Ovary (tissue), 7 donors: ENCODE measurements at regions not wholly inside any gene's neighbourhood (a gene's known extent, or its start where the extent isn't known, plus 50 kb on each side); places are given as distances from the start of the nearest gene placed in this dataset.

Experiments used
- DNase-seq, 5 donors: peaks; one replicate each; pipeline ENCODE4 v3.0.0-alpha.2; 2019 to 2020
- H3K27ac ChIP-seq, 2 donors: fragments of 200-600 bp; one replicate each; pipeline versions ENCODE4 v1.5.1 to v1.8.0; 2019 to 2022
- H3K27me3 ChIP-seq: fragments of 200-600 bp; one replicate; pipeline ENCODE4 v1.8.0; 2022
- H3K36me3 ChIP-seq: fragments of 200-600 bp; sonication (generic); one replicate; pipeline ENCODE4 v1.5.1; 2019
- H3K4me1 ChIP-seq: one replicate; pipeline ENCODE4 v1.8.1; 2013; ENCODE audit warnings: mild to moderate bottlenecking, moderate library complexity; ENCODE audit not compliant: insufficient read depth
- H3K4me3 ChIP-seq: fragments of 200-600 bp; sonication (generic); one replicate; pipeline ENCODE4 v1.5.1; 2017
- H3K9me3 ChIP-seq, 2 donors: fragments of 200-600 bp in 1 of 2; sonication (generic) in 1 of 2; one replicate each; pipeline versions ENCODE4 v1.5.1 to v1.8.1; 2013 to 2019; ENCODE audit warnings: mild to moderate bottlenecking in 1 of 2, moderate library complexity in 1 of 2
- CTCF ChIP-seq, 3 donors: fragments of 450-650 bp in 2 of 3; fragments of 200-600 bp in 1 of 3; IDR thresholded peaks; one replicate each; pipeline versions ENCODE4 v1.5.1 to v1.8.0; 2016 to 2022; ENCODE audit warnings: antibody characterized with exemption in 3 of 3, mild to moderate bottlenecking in 1 of 3
- EP300 ChIP-seq: sonication (generic); formaldehyde crosslinking; IDR thresholded peaks from one replicate; pipeline ENCODE4 v1.6.1; 2017; ENCODE audit warnings: antibody characterized with exemption
- POLR2A ChIP-seq: fragments of 450-650 bp; IDR thresholded peaks from one replicate; pipeline ENCODE4 v1.6.1; 2017; ENCODE audit warnings: antibody characterized with exemption, mild to moderate bottlenecking, moderate library complexity
- WGBS, 3 donors: extraction: QIAGEN DNeasy Blood & Tissue Kit in 1 of 3; methylation state at CpG; one replicate each; pipeline versions ENCODE4 v1.1.5 to v1.1.7; 2013 to 2017; 5-methylcytosine and 5-hydroxymethylcytosine counted together
- intact Hi-C, 4 donors: fragments of 100-400 bp; cut with DNase I; formaldehyde crosslinking; loops; one replicate each; pipeline versions ENCODE4 v1.11.0 to v1.15.1; 2022 to 2023
- donor health status: DM: no; HTN: no; CAD: no; lungs with moderate emphysema.
- donor health status: DM: no; HTN: no; CAD: no.
- donor health status: Bipolar disorder and iron deficiency.
- donor health status: DM: no; HTN: no; CAD: no.
- donor health status: DM: yes; HTN: yes; CAD: no.

DNA sequence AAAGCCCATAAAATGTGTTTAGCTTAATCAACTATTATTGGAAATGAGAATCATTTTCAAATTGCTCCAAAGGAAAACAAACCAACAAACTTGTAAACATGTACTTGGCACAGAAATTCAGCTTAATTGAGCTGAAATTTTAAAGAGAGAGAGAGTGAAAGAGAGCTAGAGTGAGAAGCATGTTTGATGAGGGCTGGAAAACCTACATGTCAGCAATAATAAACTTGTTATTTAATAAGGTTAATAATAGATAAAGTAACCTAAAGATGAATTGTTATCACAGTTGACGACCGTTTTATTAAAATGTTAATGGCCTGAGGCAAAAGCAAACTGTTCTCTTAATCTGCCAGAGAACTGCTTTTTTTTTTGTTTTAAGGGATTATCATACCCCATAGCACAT, 496.1 kb downstream of the RNF144B start:
- no peak overlapping the region for H3K27ac ChIP-seq
- 38 to 59% (median 49%) methylated on average over 2 of the region's 2 CpGs for WGBS, 3 donors
- H3K4me1 ChIP-seq, result no peaks in the 10 kb centered on the region
- no peak overlapping the region for H3K4me3 ChIP-seq
- no peak for DNase-seq
- H3K36me3 ChIP-seq, result no peaks in the 10 kb centered on the region
- H3K9me3 ChIP-seq, result no peaks in the 10 kb centered on the region
- TF ChIP-seq EP300, result no peak
- TF ChIP-seq CTCF (IDR thresholded peaks at IDR 0.05), result no peak
- TF ChIP-seq POLR2A, result no peak
- intact Hi-C loops, result no loop called here
- H3K27me3 ChIP-seq, result no peaks in the 10 kb centered on the region

- intact Hi-C loops, result no loop called here
- Histone ChIP-seq H3K4me3 (no peak overlapping the region), H3K9me3 (no peaks in the 10 kb centered on the region), H3K27ac (no peak overlapping the region), H3K27me3 (no peaks in the 10 kb centered on the region), H3K4me1 (no peaks in the 10 kb centered on the region), H3K36me3 (no peaks in the 10 kb centered on the region)
- 72 to 83% (median 81%) methylated on average over 3 of the region's 3 CpGs for WGBS, 3 donors
- TF ChIP-seq EP300, result no peak
- TF ChIP-seq CTCF (IDR thresholded peaks at IDR 0.05), result no peak
- TF ChIP-seq POLR2A, result no peak
- no peak for DNase-seq
Measured at GRCh38 chr6:18883851-18884250, 496.7 kb downstream of the RNF144B start.

GRCh38 chr6:18893540-18894269, 506.6 kb downstream of the RNF144B start:
- no peaks in the 10 kb centered on the region for H3K9me3 ChIP-seq
- intact Hi-C loops, result no loop called here
- no peaks in the 10 kb centered on the region for H3K36me3 ChIP-seq
- WGBS, 3 donors, result 6 to 13% (median 7%) methylated on average over 7 of the region's 7 CpGs
- no peak overlapping the region for H3K27ac ChIP-seq
- no peaks in the 10 kb centered on the region for H3K27me3 ChIP-seq
- DNase-seq, result no peak
- no peaks in the 10 kb centered on the region for H3K4me1 ChIP-seq
- TF ChIP-seq POLR2A (no peak), EP300 (no peak), CTCF (IDR thresholded peaks at IDR 0.05) (no peak)
- H3K4me3 ChIP-seq, result no peak overlapping the region

GRCh38 chr6:18897350-18897749, 510.2 kb downstream of the RNF144B start:
- H3K4me1 ChIP-seq, result no peaks in the 10 kb centered on the region
- H3K27ac ChIP-seq, result no peak overlapping the region
- H3K36me3 ChIP-seq, result no peaks in the 10 kb centered on the region
- intact Hi-C loops, result no loop called here
- H3K9me3 ChIP-seq, result no peaks in the 10 kb centered on the region
- no peak for TF ChIP-seq CTCF (IDR thresholded peaks at IDR 0.05)
- no peak for TF ChIP-seq POLR2A
- no peak for TF ChIP-seq EP300
- no peak for DNase-seq
- H3K4me3 ChIP-seq, result no peak overlapping the region
- no peaks in the 10 kb centered on the region for H3K27me3 ChIP-seq
